Psoas muscle (tissue), 7 donors: ENCODE measurements at regions not wholly inside any gene's neighbourhood (a gene's known extent, or its start where the extent isn't known, plus 50 kb on each side); places are given as distances from the start of the nearest gene placed in this dataset.
"Not testable (repeated sequence)": the region's sequence is repeated elsewhere in the genome, so short reads cannot be mapped to it uniquely, and the experiment has no call there.

Source experiments
- ATAC-seq, 4 donors: fragments of 200-7000 bp; cut with Tn5 transposase; one replicate each; pipeline ENCODE4 v1.9.1; 2020; ENCODE audit warnings: moderate library complexity in 3 of 4, mild to moderate bottlenecking in 2 of 4
- DNase-seq, 2 donors: peaks; one replicate each; pipeline ENCODE4 v3.0.0-alpha.2; 2020
- H3K27ac ChIP-seq: fragments of 200-600 bp; one replicate; pipeline ENCODE4 v1.8.0; 2022
- H3K27me3 ChIP-seq, 3 donors: fragments of 200-600 bp in 1 of 3; one replicate each; pipeline versions ENCODE4 v1.6.1 to v1.8.0; 2013 to 2022; ENCODE audit warnings: low read length in 2 of 3, mild to moderate bottlenecking in 2 of 3, moderate library complexity in 1 of 3; ENCODE audit not compliant: insufficient read depth in 3 of 3
- H3K36me3 ChIP-seq, 2 donors: fragments of 200-600 bp in 1 of 2; one replicate each; pipeline versions ENCODE4 v1.6.1 to v1.8.0; 2013 to 2022; ENCODE audit warnings: low read depth in 1 of 2, mild to moderate bottlenecking in 1 of 2, moderate library complexity in 1 of 2; ENCODE audit not compliant: insufficient read depth in 1 of 2
- H3K4me1 ChIP-seq: fragments of 200-600 bp; one replicate; pipeline ENCODE4 v1.8.0; 2022
- H3K4me3 ChIP-seq: fragments of 200-600 bp; one replicate; pipeline ENCODE4 v1.8.0; 2022; ENCODE audit warnings: mild to moderate bottlenecking
- H3K9me3 ChIP-seq: fragments of 200-600 bp; one replicate; pipeline ENCODE4 v1.8.0; 2022
- CTCF ChIP-seq: fragments of 200-600 bp; IDR thresholded peaks from one replicate; pipeline ENCODE4 v1.8.0; 2022; ENCODE audit warnings: antibody characterized with exemption
- WGBS, 3 donors: extraction: QIAGEN DNeasy Blood & Tissue Kit; methylation state at CpG; one replicate each; pipeline versions ENCODE4 v1.1.6 to v1.1.7; 2013; 5-methylcytosine and 5-hydroxymethylcytosine counted together
- intact Hi-C, 2 donors: fragments of 100-400 bp; cut with DNase I; formaldehyde crosslinking; loops; one replicate each; pipeline versions ENCODE4 v1.11.0 to v1.14.2; 2022
- donor health status: healthy with polysubstance abuse.
- donor health status: DM: no; HTN: no; CAD: no; lungs with moderate emphysema.
- donor health status: Bipolar disorder and iron deficiency.
- donor health status: healthy.
- donor health status: DM: yes; HTN: yes; CAD: no.
- donor health status: DM: no; HTN: no; CAD: no.
- donor health status: DM: yes; HTN: yes; CAD: no.

GRCh38 chr3:25182794-25183193, 245.3 kb upstream of the RARB start:
- WGBS, 3 donors = 65 to 85% (median 70%) methylated on average over 3 of the region's 3 CpGs
- Histone ChIP-seq H3K27me3 (no peaks in the 10 kb centered on the region), H3K36me3 (no peaks in the 10 kb centered on the region), H3K27ac (no peak overlapping the region), H3K4me1 (no peaks in the 10 kb centered on the region), H3K4me3 (no peak overlapping the region), H3K9me3 (no peaks in the 10 kb centered on the region)
- ATAC-seq (no peak), DNase-seq (no peak)
- intact Hi-C loops = no loop called here
- no peak for TF ChIP-seq CTCF

- 85 to 93% (median 86%) methylated on average over 4 of the region's 4 CpGs for WGBS, 3 donors
- intact Hi-C loops = no loop called here
- no peak for DNase-seq
These were observed 243.3 kb upstream of the RARB start for GRCh38 chr3:25184641-25185250.

GRCh38 chr3:25191673-25192072, 236.4 kb upstream of the RARB start:
- Histone ChIP-seq H3K27ac (no peak overlapping the region), H3K4me3 (no peak overlapping the region), H3K9me3 (no peaks in the 10 kb centered on the region), H3K36me3 (no peaks in the 10 kb centered on the region), H3K27me3 (no peaks in the 10 kb centered on the region), H3K4me1 (no peaks in the 10 kb centered on the region)
- WGBS, 3 donors = 70 to 76% (median 73%) methylated on average over 5 of the region's 5 CpGs
- intact Hi-C loops = no loop called here
- no peak for TF ChIP-seq CTCF
- ATAC-seq (no peak), DNase-seq (no peak)

More at GRCh38 chr3:25184641-25185250, 243.3 kb upstream of the RARB start:
- Histone ChIP-seq H3K27me3 (no peaks in the 10 kb centered on the region), H3K4me1 (no peaks in the 10 kb centered on the region), H3K36me3 (no peaks in the 10 kb centered on the region), H3K9me3 (no peaks in the 10 kb centered on the region), H3K27ac (no peak overlapping the region), H3K4me3 (no peak overlapping the region)
- ATAC-seq = no peak
- no peak for TF ChIP-seq CTCF

- intact Hi-C loops, H3K27ac ChIP-seq, H3K27me3 ChIP-seq, H3K4me1 ChIP-seq, ATAC-seq, H3K9me3 ChIP-seq, DNase-seq, H3K36me3 ChIP-seq, H3K4me3 ChIP-seq: not testable (repeated sequence)
- 76 to 89% (median 80%) methylated on average over 5 of the region's 5 CpGs for WGBS, 3 donors
These were observed 228.5 kb upstream of the RARB start for GRCh38 chr3:25199567-25199966.

GRCh38 chr3:25212736-25213135, 215.3 kb upstream of the RARB start:
- Histone ChIP-seq H3K9me3 (no peaks in the 10 kb centered on the region), H3K4me3 (no peak overlapping the region), H3K36me3 (no peaks in the 10 kb centered on the region), H3K27me3 (peaks cover 0 to 2% (median 0%) of the 10 kb centered on the region in 3 donors), H3K27ac (no peak overlapping the region), H3K4me1 (no peaks in the 10 kb centered on the region)
- DNase-seq (no peak), ATAC-seq (no peak)
- WGBS, 3 donors = 38 to 45% (median 39%) methylated on average over 7 of the region's 7 CpGs
- intact Hi-C loops = no loop called here
- TF ChIP-seq CTCF = no peak
